ENCODE measurements at regions not wholly inside any gene's neighbourhood (a gene's known extent, or its start where the extent isn't known, plus 50 kb on each side); places are given as distances from the start of the nearest gene placed in this dataset.

DNA sequence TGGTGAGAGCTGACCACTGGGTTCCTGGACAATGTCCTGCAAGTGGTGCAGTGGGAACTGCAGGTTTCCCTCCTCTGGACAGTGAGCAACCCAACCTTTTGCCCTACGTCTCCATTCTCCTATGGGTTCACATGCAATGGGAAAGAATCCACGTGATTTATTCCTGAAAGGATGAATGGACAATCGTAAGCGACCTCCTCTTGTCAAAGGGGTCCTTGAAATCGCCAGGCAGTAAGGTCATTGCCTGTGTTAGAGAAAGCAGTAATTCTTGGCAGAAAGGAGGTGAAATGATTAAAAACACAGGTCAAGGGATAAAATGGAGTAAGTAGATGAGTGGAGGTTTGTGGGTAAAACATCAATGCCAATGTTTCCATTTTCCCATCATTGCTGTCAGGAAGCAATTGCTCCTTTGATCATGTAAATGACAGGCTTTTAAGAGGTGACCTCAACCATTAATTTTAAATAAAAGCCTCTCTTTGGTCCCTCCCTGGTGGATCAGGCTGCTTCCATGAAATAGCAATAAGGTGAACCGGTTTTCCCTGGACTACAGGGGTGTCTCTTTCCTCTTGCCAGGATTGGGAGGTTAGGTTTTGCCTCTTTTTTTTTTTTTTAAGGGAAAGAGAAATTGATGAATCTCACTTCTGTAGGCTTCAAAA, 330.0 kb upstream of the PRKCQ start:
- TF ChIP-seq CTCF (IDR thresholded peaks at IDR 0.05) (no peak), POLR2A (IDR thresholded peaks at IDR 0.05) (no peak)

Measured in esophagus squamous epithelium (tissue), 4 donors.